GM12874 (cell line): ENCODE measurements at regions not wholly inside any gene's neighbourhood (a gene's known extent, or its start where the extent isn't known, plus 50 kb on each side); places are given as distances from the start of the nearest gene placed in this dataset.

Source experiments
- TF ChIP-seq, protein P1 (sequence below): IDR thresholded peaks from 2 replicates; pipeline ENCODE4 v1.5.1; 2011; ENCODE audit warnings: low read depth, mild to moderate bottlenecking, control low read depth, low read length, moderate library complexity; ENCODE audit not compliant: insufficient read depth

DNA sequence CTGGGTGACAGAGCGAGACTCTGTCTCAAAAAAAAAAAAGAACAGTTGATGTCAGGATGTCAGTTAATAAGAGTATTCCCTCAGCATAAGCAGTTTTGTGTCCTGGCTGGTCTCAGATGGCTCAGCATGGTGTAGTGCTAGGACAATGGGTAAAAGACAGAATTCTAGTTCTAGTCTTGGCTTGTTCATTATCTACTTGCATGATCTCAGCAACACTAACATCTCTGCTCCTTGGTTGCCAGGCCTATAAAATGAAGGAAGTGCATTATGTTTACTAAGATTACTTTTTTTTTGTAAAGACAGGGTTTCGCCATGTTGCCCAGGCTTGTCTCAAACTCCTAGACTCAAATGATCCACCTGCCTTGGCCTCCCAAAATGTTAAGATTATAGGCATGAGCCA lies 84.3 kb upstream of the SP8 start:
- TF ChIP-seq, protein P1, sequence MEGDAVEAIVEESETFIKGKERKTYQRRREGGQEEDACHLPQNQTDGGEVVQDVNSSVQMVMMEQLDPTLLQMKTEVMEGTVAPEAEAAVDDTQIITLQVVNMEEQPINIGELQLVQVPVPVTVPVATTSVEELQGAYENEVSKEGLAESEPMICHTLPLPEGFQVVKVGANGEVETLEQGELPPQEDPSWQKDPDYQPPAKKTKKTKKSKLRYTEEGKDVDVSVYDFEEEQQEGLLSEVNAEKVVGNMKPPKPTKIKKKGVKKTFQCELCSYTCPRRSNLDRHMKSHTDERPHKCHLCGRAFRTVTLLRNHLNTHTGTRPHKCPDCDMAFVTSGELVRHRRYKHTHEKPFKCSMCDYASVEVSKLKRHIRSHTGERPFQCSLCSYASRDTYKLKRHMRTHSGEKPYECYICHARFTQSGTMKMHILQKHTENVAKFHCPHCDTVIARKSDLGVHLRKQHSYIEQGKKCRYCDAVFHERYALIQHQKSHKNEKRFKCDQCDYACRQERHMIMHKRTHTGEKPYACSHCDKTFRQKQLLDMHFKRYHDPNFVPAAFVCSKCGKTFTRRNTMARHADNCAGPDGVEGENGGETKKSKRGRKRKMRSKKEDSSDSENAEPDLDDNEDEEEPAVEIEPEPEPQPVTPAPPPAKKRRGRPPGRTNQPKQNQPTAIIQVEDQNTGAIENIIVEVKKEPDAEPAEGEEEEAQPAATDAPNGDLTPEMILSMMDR, result no peak

DNA sequence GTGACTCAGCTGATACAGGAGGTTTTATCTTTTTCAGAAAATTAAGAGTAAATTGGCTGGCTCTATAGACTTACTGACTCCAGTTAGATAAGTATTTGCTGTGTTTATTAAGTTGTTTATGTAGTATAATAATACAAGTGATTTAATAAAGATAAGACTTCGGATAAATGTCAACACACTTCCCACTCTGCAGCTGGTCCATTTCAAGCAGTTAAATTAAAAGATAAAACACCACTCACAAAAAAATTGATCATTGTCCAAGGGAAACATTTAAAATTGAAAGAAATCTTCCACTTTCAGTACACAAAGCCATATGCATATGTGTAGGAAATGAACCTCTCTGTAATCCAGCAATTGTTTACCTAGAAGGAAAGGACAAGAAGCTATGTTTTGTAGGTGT lies 106.1 kb upstream of the SP8 start:
- TF ChIP-seq, protein P1, result no peak

DNA sequence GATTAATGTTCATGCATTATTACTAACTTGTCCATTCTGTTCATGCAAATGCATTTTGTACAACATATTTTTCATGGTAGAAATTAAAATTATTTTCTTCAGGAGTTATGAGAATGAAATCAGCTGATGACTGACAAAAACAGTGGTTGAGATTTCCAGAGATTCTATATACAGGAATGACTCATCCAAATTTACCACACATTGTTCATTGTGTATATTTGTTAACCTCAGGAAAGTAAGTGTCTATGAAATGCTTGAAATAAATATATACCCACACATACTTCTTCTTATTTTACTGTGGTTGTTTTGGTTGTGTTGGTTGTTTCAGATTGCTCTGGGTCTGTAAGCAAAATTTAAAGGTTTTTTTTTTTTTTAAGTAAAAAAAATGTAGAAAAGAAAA lies 108.1 kb upstream of the SP8 start:
- TF ChIP-seq, protein P1, result no peak

DNA sequence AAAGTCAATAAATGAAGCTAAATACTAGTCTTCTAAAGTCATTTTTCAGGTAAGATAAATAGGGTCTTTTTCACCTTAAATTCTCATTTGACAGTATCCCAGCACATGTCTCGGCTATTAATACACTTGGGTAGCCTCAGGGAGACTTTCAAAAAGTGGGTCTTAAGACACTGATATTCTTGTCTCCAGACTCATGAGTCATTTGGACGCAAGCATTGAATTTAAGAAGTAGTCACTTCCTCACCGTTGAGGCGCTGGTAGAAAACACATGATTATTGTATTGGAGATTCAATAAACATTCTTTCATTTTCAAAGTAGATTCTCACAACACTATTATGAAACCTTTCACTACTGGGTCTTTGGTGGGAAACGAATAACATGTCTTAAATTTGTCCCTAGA lies 108.9 kb upstream of the SP8 start:
- TF ChIP-seq, protein P1, result no peak

DNA sequence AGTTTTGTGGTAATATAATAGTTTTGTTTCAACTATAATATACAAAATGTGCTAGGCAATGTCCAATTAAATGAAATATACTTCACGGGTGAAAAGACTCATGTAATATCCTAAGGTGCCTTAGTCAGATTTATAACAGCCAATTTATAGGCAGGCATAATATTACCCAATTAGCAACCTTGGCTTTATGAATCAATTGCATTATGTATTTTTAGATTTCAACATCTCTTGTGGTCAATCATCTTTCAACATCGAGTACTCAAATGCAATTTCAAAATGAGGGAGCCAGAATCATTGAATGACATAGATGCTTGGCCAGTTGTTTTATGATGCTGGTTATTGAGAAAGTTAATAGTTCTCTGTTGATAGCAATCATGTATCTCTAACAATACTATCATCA lies 110.3 kb upstream of the SP8 start:
- TF ChIP-seq, protein P1, result no peak

DNA sequence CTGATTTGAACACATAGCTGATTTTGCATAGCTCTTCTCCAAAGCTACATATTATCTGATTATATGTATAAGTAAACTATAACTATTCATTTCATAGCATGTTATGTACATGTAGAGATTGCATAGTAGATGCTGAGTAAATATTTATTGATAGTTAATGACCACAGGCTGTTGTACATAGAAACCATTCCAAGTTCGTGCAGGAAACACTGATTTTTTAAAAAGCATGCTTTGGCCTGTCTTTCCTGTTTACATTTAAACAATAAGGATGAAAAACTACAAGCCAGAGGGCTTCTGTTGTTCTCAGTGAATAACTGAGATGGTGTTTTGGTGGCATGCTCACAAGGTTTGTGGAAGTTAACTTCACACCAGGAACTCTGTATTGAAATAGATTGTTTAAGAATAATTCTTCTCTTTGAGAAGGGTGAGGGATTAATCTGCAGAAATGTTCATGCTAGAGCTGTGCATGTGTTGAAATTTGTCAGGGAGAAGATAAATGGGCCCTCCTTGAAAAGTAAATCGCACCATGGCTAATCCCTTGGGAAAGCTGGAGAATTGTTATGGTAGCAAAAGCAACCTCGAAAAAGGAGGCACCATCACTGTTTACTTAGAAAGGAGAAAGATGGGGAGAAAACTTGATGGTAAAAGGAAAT lies 120.2 kb upstream of the SP8 start:
- TF ChIP-seq, protein P1, result no peak

DNA sequence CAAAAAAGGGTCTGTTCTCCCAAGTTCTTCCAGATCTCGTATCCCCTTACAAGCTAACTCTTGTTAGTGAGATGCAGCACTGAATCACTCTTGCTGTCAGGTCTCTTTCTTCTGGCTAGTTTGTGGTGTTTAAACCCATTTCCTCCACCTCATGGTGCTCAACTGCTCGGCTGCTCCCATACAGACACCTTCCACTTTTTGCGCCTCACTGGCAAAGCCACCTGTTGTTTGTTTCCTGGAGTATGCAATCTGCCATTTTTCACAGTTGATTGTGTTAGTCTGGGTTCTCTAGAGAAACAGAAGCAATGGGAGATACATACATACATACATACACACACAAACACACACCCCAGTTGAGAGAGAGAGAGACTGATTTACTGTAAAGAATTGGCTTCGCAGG lies 124.4 kb upstream of the SP8 start:
- TF ChIP-seq, protein P1, result no peak
